Body of pancreas (tissue), 4 donors: ENCODE measurements at regions not wholly inside any gene's neighbourhood (a gene's known extent, or its start where the extent isn't known, plus 50 kb on each side); places are given as distances from the start of the nearest gene placed in this dataset.

Experiments used
- CTCF ChIP-seq, 7 experiments: fragments of 450-650 bp in 4 of 7; fragments of 200-600 bp in 3 of 7; sonication (generic) in 3 of 7; IDR thresholded peaks; one replicate each; pipeline ENCODE4 v1.5.1; 2016 to 2019; ENCODE audit warnings: antibody characterized with exemption in 7 of 7
- POLR2A ChIP-seq, 3 donors: fragments of 450-650 bp; IDR thresholded peaks; one replicate each; pipeline ENCODE4 v1.6.1; 2016; ENCODE audit warnings: antibody characterized with exemption in 3 of 3, mild to moderate bottlenecking in 2 of 3

- TF ChIP-seq CTCF (IDR thresholded peaks at IDR 0.05) (no peak), POLR2A (IDR thresholded peaks at IDR 0.05) (no peak)
These were observed 105.9 kb upstream of the SH3BP4 start for GRCh38 chr2:234845602-234846590.
